GM12878 (cell line): ENCODE measurements at regions not wholly inside any gene's neighbourhood (a gene's known extent, or its start where the extent isn't known, plus 50 kb on each side); places are given as distances from the start of the nearest gene placed in this dataset.

Experiments used
- ATAC-seq: fragments of 200-7000 bp; cut with Tn5 transposase; 3 replicates; pipeline ENCODE4 v1.9.1; 2020; ENCODE audit warnings: mild to moderate bottlenecking, moderate library complexity
- BruUV-seq: library from RNA; stranded (reverse); fragments of 400-500 nt; replicated peaks from 2 replicates; lab custom pipeline; 2021; lab: Mats Ljungman, UMichigan
- CTCF ChIA-PET: fragments of 300-600 bp; sonication (Branson Sonifier 250); formaldehyde crosslinking; extraction: SDS; loops from one replicate; lab custom pipeline; 2021; ENCODE audit warnings: inconsistent platforms; lab: Yijun Ruan, JAX
- POLR2A ChIA-PET: fragments of 350-600 bp; formaldehyde crosslinking; extraction: SDS; loops from one replicate; lab custom pipeline; 2021; ENCODE audit warnings: inconsistent platforms; lab: Charles Lee
- RAD21 ChIA-PET: fragments of 300-600 bp; sonication (Branson Sonifier 250); formaldehyde crosslinking; loops from one replicate; lab custom pipeline; 2023; ENCODE audit warnings: antibody characterized with exemption; ENCODE audit not compliant: unreplicated experiment; lab: Charles Lee
- SMC1A ChIA-PET: fragments of 300-600 bp; sonication (Branson Sonifier 250); formaldehyde crosslinking; loops from one replicate; lab custom pipeline; 2023; ENCODE audit not compliant: unreplicated experiment, uncharacterized antibody; lab: Charles Lee
- DNase-seq: peaks from one replicate; pipeline ENCODE4 v3.0.0-alpha.2; 2011; ENCODE audit warnings: low read depth, low spot score
- FAIRE-seq: peaks from 3 replicates; lab custom pipeline; 2011; peaks lifted over from hg19 to GRCh38; lab: Jason Lieb, UNC
- H2AFZ ChIP-seq: 2 replicates; pipeline ENCODE4 v1.6.0; 2011; ENCODE audit warnings: low read depth, low read length, control low read depth; ENCODE audit not compliant: control insufficient read depth
- H3K27ac ChIP-seq: 2 replicates; pipeline ENCODE4 v1.5.1; 2011; ENCODE audit warnings: control low read depth; ENCODE audit not compliant: control insufficient read depth, insufficient read depth
- H3K27me3 ChIP-seq, 2 experiments: replicated peaks in 1 of 2; 2 replicates each; pipeline versions ENCODE4 v1.6.0 to v1.6.1; 2011; ENCODE audit warnings: low read length in 1 of 2; ENCODE audit not compliant: control insufficient read depth in 2 of 2, insufficient read depth in 2 of 2
- H3K36me3 ChIP-seq, 2 experiments: 2 replicates each; pipeline ENCODE4 v1.5.1; 2011; ENCODE audit warnings: low read length in 1 of 2; ENCODE audit not compliant: control insufficient read depth in 2 of 2, insufficient read depth in 2 of 2
- H3K4me1 ChIP-seq: 2 replicates; pipeline ENCODE4 v1.6.1; 2011; ENCODE audit warnings: mild to moderate bottlenecking, low read length, moderate library complexity, mixed read lengths; ENCODE audit not compliant: control insufficient read depth, insufficient read depth
- H3K4me2 ChIP-seq: 2 replicates; pipeline ENCODE4 v1.6.0; 2011; ENCODE audit warnings: control low read depth; ENCODE audit not compliant: control insufficient read depth, insufficient read depth
- H3K4me3 ChIP-seq: fragments of 200-600 bp; sonication (generic); 2 replicates; pipeline ENCODE4 v1.5.1; 2016
- H3K79me2 ChIP-seq: 2 replicates; pipeline ENCODE4 v1.6.0; 2011; ENCODE audit warnings: low read length; ENCODE audit not compliant: control insufficient read depth, insufficient read depth
- H3K9ac ChIP-seq: 2 replicates; pipeline ENCODE4 v1.8.0; 2011; ENCODE audit warnings: low read length, control low read depth, mixed read lengths; ENCODE audit not compliant: control insufficient read depth, insufficient read depth
- H3K9me3 ChIP-seq: replicated peaks from 3 replicates; pipeline ENCODE4 v1.5.1; 2011; ENCODE audit warnings: mild to moderate bottlenecking, low read length; ENCODE audit not compliant: control insufficient read depth, insufficient read depth
- H4K20me1 ChIP-seq: 2 replicates; pipeline ENCODE4 v1.6.0; 2011; ENCODE audit not compliant: control insufficient read depth, insufficient read depth
- EGR1 ChIP-seq, 2 experiments: IDR thresholded peaks; 1 replicate in 1 of 2; 2 replicates in 1 of 2; pipeline ENCODE4 v1.6.1; 2011 to 2012; ENCODE audit warnings: low read depth in 2 of 2, low read length in 2 of 2, borderline replicate concordance in 1 of 2, mild to moderate bottlenecking in 1 of 2, moderate library complexity in 1 of 2
- MXI1 ChIP-seq: fragments of 150-350 bp; IDR thresholded peaks from 2 replicates; pipeline ENCODE4 v1.6.1; 2011; ENCODE audit warnings: low read depth, mild to moderate bottlenecking, inconsistent platforms, low read length, improper control_type of control experiment
- NFYB ChIP-seq: IDR thresholded peaks from 2 replicates; pipeline ENCODE4 v1.6.1; 2011; ENCODE audit warnings: low read depth, mild to moderate bottlenecking, low read length, improper control_type of control experiment, moderate library complexity; ENCODE audit not compliant: insufficient read depth
- POU2F2 ChIP-seq: IDR thresholded peaks from 3 replicates; pipeline ENCODE4 v1.6.1; 2011; ENCODE audit warnings: low read depth, mild to moderate bottlenecking, low read length, borderline replicate concordance
- SREBF1 ChIP-seq: IDR thresholded peaks from 2 replicates; pipeline ENCODE4 v1.6.1; 2012; ENCODE audit warnings: mild to moderate bottlenecking, low read length
- TCF12 ChIP-seq: IDR thresholded peaks from 2 replicates; pipeline ENCODE4 v1.6.1; 2011; ENCODE audit warnings: low read depth, mild to moderate bottlenecking, low read length
- TCF3 ChIP-seq: IDR thresholded peaks from 2 replicates; pipeline ENCODE4 v1.6.1; 2012; ENCODE audit warnings: low read depth, mild to moderate bottlenecking, low read length, borderline replicate concordance; ENCODE audit not compliant: insufficient read depth
- WRNIP1 ChIP-seq: IDR thresholded peaks from 2 replicates; pipeline ENCODE4 v1.6.1; 2011; ENCODE audit warnings: low read depth, low read length, improper control_type of control experiment, borderline replicate concordance
- WGBS: methylation state at CpG from one replicate; pipeline ENCODE4 v1.1.6; 2016; ENCODE audit warnings: low lambda C conversion rate; ENCODE audit not compliant: insufficient replicate concordance, insufficient coverage; ENCODE audit errors: missing lambda C conversion rate; 5-methylcytosine and 5-hydroxymethylcytosine counted together
- in situ Hi-C: fragments of 300-500 bp; cut with MboI; formaldehyde crosslinking; loops from 9 replicates; pipeline ENCODE4 v1.14.3; 2018; ENCODE audit warnings: mixed read lengths
- intact Hi-C: fragments of 100-400 bp; cut with micrococcal nuclease; formaldehyde crosslinking; loops from one replicate; pipeline ENCODE4 v1.14.2; 2022; ENCODE audit not compliant: unreplicated experiment
- TF ChIP-seq, protein P1 (sequence below): fragments of 450-650 bp; IDR thresholded peaks from 2 replicates; pipeline ENCODE4 v1.6.1; 2017; ENCODE audit warnings: mild to moderate bottlenecking, moderate library complexity
- TF ChIP-seq, protein P2 (sequence below): fragments of 450-650 bp; IDR thresholded peaks from 2 replicates; pipeline ENCODE4 v1.6.1; 2017; ENCODE audit warnings: mild to moderate bottlenecking, moderate library complexity
- TF ChIP-seq, protein P3 (sequence below): fragments of 150-350 bp; IDR thresholded peaks from 2 replicates; pipeline ENCODE4 v1.6.1; 2016; ENCODE audit warnings: low read depth, low read length

DNA sequence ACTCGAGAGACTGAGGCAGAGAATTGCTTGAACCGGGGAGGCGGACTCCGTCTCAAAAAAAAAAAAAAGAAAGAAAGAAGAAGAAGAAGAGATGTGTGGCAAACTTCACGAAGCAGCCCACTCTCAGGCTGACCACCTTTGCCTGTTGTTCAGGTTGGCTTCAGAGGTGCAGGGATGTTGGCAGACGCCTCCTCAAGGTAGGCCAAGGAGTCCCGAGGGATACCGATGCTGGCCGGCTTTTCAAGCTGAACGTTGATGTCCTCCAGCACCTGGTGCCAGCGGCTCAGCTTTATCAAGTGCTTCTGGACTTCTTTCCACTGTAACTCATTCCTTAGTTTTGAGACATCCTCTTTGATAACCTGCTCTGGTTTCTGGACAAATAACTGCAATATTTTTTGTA lies 243.8 kb upstream of the ADGRL2 start:
- Histone ChIP-seq H3K27ac (no peak overlapping the region), H3K9ac (no peak overlapping the region), H3K36me3 (no peaks in the 10 kb centered on the region), H3K4me3 (no peak overlapping the region), H3K4me1 (no peaks in the 10 kb centered on the region), H3K9me3 (no peaks in the 10 kb centered on the region), H3K27me3 (no peaks in the 10 kb centered on the region), H3K4me2 (no peak overlapping the region), H4K20me1 (no peaks in the 10 kb centered on the region), H2AFZ (no peak overlapping the region), H3K79me2 (no peaks in the 10 kb centered on the region)
- ATAC-seq (no peak), DNase-seq (no peak), FAIRE-seq (no peak)
- no TSS peak for BruUV-seq
- POLR2A ChIA-PET: no interaction called here
- CTCF ChIA-PET: interaction anchor here (1.4 kb wide), 1 partner anchor 204 kb away, joined by 5 read pairs; no protein-coding TSS in a partner anchor
- intact Hi-C loops (no loop called here), in situ Hi-C loops (no loop called here)
- WGBS: 59% methylated on average over 7 of the region's 11 CpGs
- SMC1A ChIA-PET: interaction anchor here (0.9 to 13.4 kb wide), 4 partner anchors 15 to 232 kb away, joined by 3 to 407 read pairs (median 3); no protein-coding TSS in a partner anchor
- RAD21 ChIA-PET: no interaction called here
- TF ChIP-seq TCF3: no peak
- TF ChIP-seq MXI1: no peak
- TF ChIP-seq TCF12: no peak
- TF ChIP-seq WRNIP1: no peak
- TF ChIP-seq POU2F2: no peak
- TF ChIP-seq NFYB: no peak
- TF ChIP-seq SREBF1: no peak
- TF ChIP-seq, protein P1, sequence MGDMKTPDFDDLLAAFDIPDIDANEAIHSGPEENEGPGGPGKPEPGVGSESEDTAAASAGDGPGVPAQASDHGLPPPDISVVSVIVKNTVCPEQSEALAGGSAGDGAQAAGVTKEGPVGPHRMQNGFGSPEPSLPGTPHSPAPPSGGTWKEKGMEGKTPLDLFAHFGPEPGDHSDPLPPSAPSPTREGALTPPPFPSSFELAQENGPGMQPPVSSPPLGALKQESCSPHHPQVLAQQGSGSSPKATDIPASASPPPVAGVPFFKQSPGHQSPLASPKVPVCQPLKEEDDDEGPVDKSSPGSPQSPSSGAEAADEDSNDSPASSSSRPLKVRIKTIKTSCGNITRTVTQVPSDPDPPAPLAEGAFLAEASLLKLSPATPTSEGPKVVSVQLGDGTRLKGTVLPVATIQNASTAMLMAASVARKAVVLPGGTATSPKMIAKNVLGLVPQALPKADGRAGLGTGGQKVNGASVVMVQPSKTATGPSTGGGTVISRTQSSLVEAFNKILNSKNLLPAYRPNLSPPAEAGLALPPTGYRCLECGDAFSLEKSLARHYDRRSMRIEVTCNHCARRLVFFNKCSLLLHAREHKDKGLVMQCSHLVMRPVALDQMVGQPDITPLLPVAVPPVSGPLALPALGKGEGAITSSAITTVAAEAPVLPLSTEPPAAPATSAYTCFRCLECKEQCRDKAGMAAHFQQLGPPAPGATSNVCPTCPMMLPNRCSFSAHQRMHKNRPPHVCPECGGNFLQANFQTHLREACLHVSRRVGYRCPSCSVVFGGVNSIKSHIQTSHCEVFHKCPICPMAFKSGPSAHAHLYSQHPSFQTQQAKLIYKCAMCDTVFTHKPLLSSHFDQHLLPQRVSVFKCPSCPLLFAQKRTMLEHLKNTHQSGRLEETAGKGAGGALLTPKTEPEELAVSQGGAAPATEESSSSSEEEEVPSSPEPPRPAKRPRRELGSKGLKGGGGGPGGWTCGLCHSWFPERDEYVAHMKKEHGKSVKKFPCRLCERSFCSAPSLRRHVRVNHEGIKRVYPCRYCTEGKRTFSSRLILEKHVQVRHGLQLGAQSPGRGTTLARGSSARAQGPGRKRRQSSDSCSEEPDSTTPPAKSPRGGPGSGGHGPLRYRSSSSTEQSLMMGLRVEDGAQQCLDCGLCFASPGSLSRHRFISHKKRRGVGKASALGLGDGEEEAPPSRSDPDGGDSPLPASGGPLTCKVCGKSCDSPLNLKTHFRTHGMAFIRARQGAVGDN: no peak
- TF ChIP-seq, protein P2, sequence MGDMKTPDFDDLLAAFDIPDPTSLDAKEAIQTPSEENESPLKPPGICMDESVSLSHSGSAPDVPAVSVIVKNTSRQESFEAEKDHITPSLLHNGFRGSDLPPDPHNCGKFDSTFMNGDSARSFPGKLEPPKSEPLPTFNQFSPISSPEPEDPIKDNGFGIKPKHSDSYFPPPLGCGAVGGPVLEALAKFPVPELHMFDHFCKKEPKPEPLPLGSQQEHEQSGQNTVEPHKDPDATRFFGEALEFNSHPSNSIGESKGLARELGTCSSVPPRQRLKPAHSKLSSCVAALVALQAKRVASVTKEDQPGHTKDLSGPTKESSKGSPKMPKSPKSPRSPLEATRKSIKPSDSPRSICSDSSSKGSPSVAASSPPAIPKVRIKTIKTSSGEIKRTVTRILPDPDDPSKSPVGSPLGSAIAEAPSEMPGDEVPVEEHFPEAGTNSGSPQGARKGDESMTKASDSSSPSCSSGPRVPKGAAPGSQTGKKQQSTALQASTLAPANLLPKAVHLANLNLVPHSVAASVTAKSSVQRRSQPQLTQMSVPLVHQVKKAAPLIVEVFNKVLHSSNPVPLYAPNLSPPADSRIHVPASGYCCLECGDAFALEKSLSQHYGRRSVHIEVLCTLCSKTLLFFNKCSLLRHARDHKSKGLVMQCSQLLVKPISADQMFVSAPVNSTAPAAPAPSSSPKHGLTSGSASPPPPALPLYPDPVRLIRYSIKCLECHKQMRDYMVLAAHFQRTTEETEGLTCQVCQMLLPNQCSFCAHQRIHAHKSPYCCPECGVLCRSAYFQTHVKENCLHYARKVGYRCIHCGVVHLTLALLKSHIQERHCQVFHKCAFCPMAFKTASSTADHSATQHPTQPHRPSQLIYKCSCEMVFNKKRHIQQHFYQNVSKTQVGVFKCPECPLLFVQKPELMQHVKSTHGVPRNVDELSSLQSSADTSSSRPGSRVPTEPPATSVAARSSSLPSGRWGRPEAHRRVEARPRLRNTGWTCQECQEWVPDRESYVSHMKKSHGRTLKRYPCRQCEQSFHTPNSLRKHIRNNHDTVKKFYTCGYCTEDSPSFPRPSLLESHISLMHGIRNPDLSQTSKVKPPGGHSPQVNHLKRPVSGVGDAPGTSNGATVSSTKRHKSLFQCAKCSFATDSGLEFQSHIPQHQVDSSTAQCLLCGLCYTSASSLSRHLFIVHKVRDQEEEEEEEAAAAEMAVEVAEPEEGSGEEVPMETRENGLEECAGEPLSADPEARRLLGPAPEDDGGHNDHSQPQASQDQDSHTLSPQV: no peak
- TF ChIP-seq, protein P3, sequence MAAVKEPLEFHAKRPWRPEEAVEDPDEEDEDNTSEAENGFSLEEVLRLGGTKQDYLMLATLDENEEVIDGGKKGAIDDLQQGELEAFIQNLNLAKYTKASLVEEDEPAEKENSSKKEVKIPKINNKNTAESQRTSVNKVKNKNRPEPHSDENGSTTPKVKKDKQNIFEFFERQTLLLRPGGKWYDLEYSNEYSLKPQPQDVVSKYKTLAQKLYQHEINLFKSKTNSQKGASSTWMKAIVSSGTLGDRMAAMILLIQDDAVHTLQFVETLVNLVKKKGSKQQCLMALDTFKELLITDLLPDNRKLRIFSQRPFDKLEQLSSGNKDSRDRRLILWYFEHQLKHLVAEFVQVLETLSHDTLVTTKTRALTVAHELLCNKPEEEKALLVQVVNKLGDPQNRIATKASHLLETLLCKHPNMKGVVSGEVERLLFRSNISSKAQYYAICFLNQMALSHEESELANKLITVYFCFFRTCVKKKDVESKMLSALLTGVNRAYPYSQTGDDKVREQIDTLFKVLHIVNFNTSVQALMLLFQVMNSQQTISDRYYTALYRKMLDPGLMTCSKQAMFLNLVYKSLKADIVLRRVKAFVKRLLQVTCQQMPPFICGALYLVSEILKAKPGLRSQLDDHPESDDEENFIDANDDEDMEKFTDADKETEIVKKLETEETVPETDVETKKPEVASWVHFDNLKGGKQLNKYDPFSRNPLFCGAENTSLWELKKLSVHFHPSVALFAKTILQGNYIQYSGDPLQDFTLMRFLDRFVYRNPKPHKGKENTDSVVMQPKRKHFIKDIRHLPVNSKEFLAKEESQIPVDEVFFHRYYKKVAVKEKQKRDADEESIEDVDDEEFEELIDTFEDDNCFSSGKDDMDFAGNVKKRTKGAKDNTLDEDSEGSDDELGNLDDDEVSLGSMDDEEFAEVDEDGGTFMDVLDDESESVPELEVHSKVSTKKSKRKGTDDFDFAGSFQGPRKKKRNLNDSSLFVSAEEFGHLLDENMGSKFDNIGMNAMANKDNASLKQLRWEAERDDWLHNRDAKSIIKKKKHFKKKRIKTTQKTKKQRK: no peak
- no peak for TF ChIP-seq EGR1 (IDR thresholded peaks at IDR 0.05; ENCODE audit: borderline replicate concordance in 1 of 2, low read depth in 2 of 2, low read length in 2 of 2)
